Activated CD8-positive, alpha-beta memory T cell treated with anti-CD3 and anti-CD28 coated beads for 1 hour (primary cell): ENCODE measurements at regions not wholly inside any gene's neighbourhood (a gene's known extent, or its start where the extent isn't known, plus 50 kb on each side); places are given as distances from the start of the nearest gene placed in this dataset.

ENCODE experiments used
- DNase-seq, 2 donors: peaks; one replicate each; pipeline ENCODE4 v3.0.0-alpha.2; 2020; ENCODE audit warnings: low read depth in 1 of 2; ENCODE audit errors: extremely low read depth in 1 of 2

GRCh38 chr9:131809941-131810344 is 70.1 kb upstream of the RAPGEF1 start:
- DNase-seq = no peak

GRCh38 chr9:131808291-131808690 is 68.4 kb upstream of the RAPGEF1 start:
- DNase-seq = no peak

GRCh38 chr9:131807144-131807983 is 67.5 kb upstream of the RAPGEF1 start:
- no peak for DNase-seq

GRCh38 chr9:131805803-131806202 is 65.9 kb upstream of the RAPGEF1 start:
- no peak for DNase-seq

- DNase-seq = no peak
These were observed 65.0 kb upstream of the RAPGEF1 start for GRCh38 chr9:131804826-131805225.

- no peak for DNase-seq
These were observed 64.0 kb upstream of the RAPGEF1 start for GRCh38 chr9:131803758-131804411.

GRCh38 chr9:131801810-131802209 is 61.9 kb upstream of the RAPGEF1 start:
- DNase-seq = no peak

- no peak for DNase-seq
These were observed 61.0 kb upstream of the RAPGEF1 start for GRCh38 chr9:131800843-131801242.

- no peak for DNase-seq
These were observed 60.5 kb upstream of the RAPGEF1 start for GRCh38 chr9:131800366-131800765.

GRCh38 chr9:131799177-131799823 is 59.4 kb upstream of the RAPGEF1 start:
- DNase-seq = peak in 1 of 2 donors; percentile 43

- DNase-seq = no peak
These were observed 58.4 kb upstream of the RAPGEF1 start for GRCh38 chr9:131798246-131798645.

- no peak for DNase-seq
These were observed 54.5 kb upstream of the RAPGEF1 start for GRCh38 chr9:131794393-131794792.

- DNase-seq = no peak
These were observed 51.8 kb upstream of the RAPGEF1 start for GRCh38 chr9:131791542-131792254.
